DND-41 (cell line): ENCODE measurements at regions not wholly inside any gene's neighbourhood (a gene's known extent, or its start where the extent isn't known, plus 50 kb on each side); places are given as distances from the start of the nearest gene placed in this dataset.

Experiments
- CTCF ChIP-seq: IDR thresholded peaks from 2 replicates; pipeline ENCODE4 v1.5.1; 2012; ENCODE audit warnings: borderline replicate concordance, low read length, moderate library complexity, mild to moderate bottlenecking; ENCODE audit not compliant: poor library complexity, severe bottlenecking; ENCODE audit errors: extremely low read depth
- EZH2 ChIP-seq: IDR thresholded peaks from 3 replicates; pipeline ENCODE4 v1.6.1; 2012; ENCODE audit warnings: borderline replicate concordance, low read depth, mild to moderate bottlenecking, moderate library complexity, low read length, inconsistent platforms; ENCODE audit not compliant: severe bottlenecking

GRCh38 chr21:31606081-31606874 lies 53.2 kb upstream of the SOD1 start:
- TF ChIP-seq CTCF: no peak
- TF ChIP-seq EZH2: no peak
